Right lobe of liver (tissue), 4 donors: ENCODE measurements at regions not wholly inside any gene's neighbourhood (a gene's known extent, or its start where the extent isn't known, plus 50 kb on each side); places are given as distances from the start of the nearest gene placed in this dataset.

ENCODE experiments used
- CTCF ChIP-seq, 4 donors: fragments of 200-600 bp in 3 of 4; fragments of 450-650 bp in 1 of 4; IDR thresholded peaks; one replicate each; pipeline versions ENCODE4 v1.5.1 to v1.8.0; 2016 to 2022; ENCODE audit warnings: antibody characterized with exemption in 4 of 4, mild to moderate bottlenecking in 2 of 4
- POLR2A ChIP-seq: fragments of 450-650 bp; IDR thresholded peaks from one replicate; pipeline ENCODE4 v1.6.1; 2017; ENCODE audit warnings: antibody characterized with exemption, mild to moderate bottlenecking
- donor health status: DM: no; HTN: no; CAD: no.
- donor health status: DM: no; HTN: no; CAD: no.
- donor health status: DM: no; HTN: yes; CAD: no.

- TF ChIP-seq CTCF (IDR thresholded peaks at IDR 0.05) = no peak
- no peak for TF ChIP-seq POLR2A
Measured at GRCh38 chr22:47401976-47402770, 639.7 kb downstream of the TBC1D22A start.
